Type B pancreatic cell (in vitro differentiated cells): ENCODE measurements at regions not wholly inside any gene's neighbourhood (a gene's known extent, or its start where the extent isn't known, plus 50 kb on each side); places are given as distances from the start of the nearest gene placed in this dataset.
"Not testable (repeated sequence)": the region's sequence is repeated elsewhere in the genome, so short reads cannot be mapped to it uniquely, and the experiment has no call there.

ENCODE experiments used
- DNase-seq: peaks from one replicate; pipeline ENCODE4 v3.0.0; 2021; ENCODE audit warnings: mixed read lengths; ENCODE audit not compliant: unreplicated experiment; ENCODE audit errors: extremely low spot score
- H3K27ac Mint-ChIP-seq: 2 replicates; pipeline ENCODE4 v1.8.0; 2021; ENCODE audit warnings: mild to moderate bottlenecking, mixed read lengths
- H3K27me3 Mint-ChIP-seq: 2 replicates; pipeline ENCODE4 v1.8.0; 2021; ENCODE audit warnings: mixed read lengths
- H3K36me3 Mint-ChIP-seq: 2 replicates; pipeline ENCODE4 v1.8.0; 2021; ENCODE audit warnings: mixed read lengths
- H3K4me1 Mint-ChIP-seq: one replicate; pipeline ENCODE4 v1.8.0; 2021; ENCODE audit warnings: mixed read lengths; ENCODE audit not compliant: unreplicated experiment
- H3K4me3 Mint-ChIP-seq: 2 replicates; pipeline ENCODE4 v1.8.0; 2021; ENCODE audit warnings: mild to moderate bottlenecking, mixed read lengths
- H3K9me3 Mint-ChIP-seq: 2 replicates; pipeline ENCODE4 v1.8.0; 2021; ENCODE audit warnings: mixed read lengths
- TF ChIP-seq, protein P1 (sequence below): fragments of 200-600 bp; sonication (generic); conservative IDR thresholded peaks from 2 replicates; pipeline ENCODE4 v1.5.0; 2021; ENCODE audit warnings: antibody characterized with exemption, mild to moderate bottlenecking

DNA sequence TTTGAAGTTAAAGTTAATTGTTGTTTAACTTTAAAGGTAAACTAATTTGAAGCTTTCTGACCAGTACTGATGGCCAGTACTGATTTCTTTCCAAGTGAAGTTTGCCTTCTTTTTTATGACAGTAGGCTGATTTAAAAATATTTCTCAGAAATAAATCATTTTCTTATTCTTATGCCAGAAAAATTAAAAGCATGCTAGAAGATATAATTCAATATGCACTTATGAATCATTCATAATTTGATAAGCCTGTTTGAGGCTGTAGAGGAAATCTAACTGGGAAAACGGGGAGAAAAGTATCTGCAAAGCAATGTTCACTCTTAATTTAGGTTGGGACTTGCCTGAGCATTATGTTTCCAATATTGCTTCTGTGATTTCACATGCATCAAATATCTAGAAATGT lies 1112.0 kb upstream of the INTU start:
- H3K27me3 Mint-ChIP-seq: no peaks in the 10 kb centered on the region
- H3K4me3 Mint-ChIP-seq: no peak overlapping the region
- H3K9me3 Mint-ChIP-seq: no peaks in the 10 kb centered on the region
- DNase-seq: no peak
- H3K4me1 Mint-ChIP-seq: no peaks in the 10 kb centered on the region
- no peak overlapping the region for H3K27ac Mint-ChIP-seq
- no peaks in the 10 kb centered on the region for H3K36me3 Mint-ChIP-seq
- TF ChIP-seq, protein P1, sequence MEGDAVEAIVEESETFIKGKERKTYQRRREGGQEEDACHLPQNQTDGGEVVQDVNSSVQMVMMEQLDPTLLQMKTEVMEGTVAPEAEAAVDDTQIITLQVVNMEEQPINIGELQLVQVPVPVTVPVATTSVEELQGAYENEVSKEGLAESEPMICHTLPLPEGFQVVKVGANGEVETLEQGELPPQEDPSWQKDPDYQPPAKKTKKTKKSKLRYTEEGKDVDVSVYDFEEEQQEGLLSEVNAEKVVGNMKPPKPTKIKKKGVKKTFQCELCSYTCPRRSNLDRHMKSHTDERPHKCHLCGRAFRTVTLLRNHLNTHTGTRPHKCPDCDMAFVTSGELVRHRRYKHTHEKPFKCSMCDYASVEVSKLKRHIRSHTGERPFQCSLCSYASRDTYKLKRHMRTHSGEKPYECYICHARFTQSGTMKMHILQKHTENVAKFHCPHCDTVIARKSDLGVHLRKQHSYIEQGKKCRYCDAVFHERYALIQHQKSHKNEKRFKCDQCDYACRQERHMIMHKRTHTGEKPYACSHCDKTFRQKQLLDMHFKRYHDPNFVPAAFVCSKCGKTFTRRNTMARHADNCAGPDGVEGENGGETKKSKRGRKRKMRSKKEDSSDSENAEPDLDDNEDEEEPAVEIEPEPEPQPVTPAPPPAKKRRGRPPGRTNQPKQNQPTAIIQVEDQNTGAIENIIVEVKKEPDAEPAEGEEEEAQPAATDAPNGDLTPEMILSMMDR: no peak

DNA sequence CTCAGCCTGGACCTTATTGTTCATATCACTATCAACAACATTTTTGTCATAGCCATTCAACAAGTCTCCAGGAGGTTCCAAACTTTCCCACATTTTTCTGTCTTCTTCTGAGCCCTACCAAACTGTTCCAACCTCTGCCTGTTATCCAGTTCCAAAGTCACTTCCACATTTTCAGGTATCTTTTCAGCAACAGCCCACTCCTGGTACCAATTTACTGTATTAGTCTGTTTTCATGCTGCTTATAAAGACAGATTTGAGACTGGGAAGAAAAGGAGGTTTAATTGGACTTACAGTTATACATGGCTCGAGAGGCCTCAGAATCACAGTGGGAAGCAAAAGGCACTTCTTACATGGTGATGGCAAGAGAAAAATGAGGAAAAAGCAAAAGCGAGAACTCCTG lies 1107.4 kb upstream of the INTU start:
- H3K9me3 Mint-ChIP-seq, H3K4me1 Mint-ChIP-seq, H3K27me3 Mint-ChIP-seq, H3K27ac Mint-ChIP-seq, H3K36me3 Mint-ChIP-seq, H3K4me3 Mint-ChIP-seq, DNase-seq: not testable (repeated sequence)

DNA sequence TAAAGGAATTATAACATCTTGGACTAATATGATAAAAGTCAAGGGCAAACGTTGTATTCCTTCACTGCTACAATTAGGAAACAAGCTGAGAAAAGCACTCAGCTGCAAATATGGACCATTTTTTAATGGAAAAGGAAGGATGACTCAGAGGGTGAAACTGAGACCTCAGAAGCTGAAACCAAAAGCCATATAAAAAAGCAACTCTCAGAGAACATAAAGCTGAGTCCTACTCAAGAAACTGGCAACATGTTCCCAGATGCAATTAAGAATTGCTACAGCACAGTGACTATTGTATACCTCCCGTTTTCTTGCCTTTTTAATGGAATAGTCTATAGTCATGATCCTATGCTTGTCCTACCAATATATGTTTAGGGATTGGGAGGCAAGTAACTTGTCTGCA lies 1106.4 kb upstream of the INTU start:
- Mint-ChIP-seq H3K36me3 (no peaks in the 10 kb centered on the region), H3K4me1 (no peaks in the 10 kb centered on the region)

DNA sequence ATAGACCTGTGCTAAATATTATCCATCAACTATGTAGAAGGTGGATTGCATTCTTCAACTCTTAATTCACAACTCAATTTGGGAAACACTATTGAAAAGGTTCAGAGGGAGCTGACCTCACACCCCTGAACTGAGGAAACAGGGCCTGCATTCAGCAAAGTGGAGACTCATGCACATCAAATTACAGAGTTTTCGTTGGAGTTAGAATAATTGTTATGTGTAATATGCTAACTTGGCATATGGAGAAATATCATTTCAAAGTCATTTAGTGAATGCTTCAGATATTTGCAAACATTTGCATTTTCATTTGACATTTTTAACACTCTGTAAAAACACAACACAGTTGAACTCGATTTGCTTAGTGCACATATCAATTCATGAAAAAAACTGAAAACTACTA lies 1102.8 kb upstream of the INTU start:
- H3K4me1 Mint-ChIP-seq: peaks cover 5% of the 10 kb centered on the region
- no peaks in the 10 kb centered on the region for H3K9me3 Mint-ChIP-seq
- no peaks in the 10 kb centered on the region for H3K27me3 Mint-ChIP-seq
- DNase-seq: no peak
- no peak overlapping the region for H3K4me3 Mint-ChIP-seq
- H3K36me3 Mint-ChIP-seq: no peaks in the 10 kb centered on the region
- H3K27ac Mint-ChIP-seq: no peak overlapping the region
- TF ChIP-seq, protein P1: no peak

More for the DNA sequence above, 1106.4 kb upstream of the INTU start:
- no peak overlapping the region for H3K4me3 Mint-ChIP-seq
- H3K9me3 Mint-ChIP-seq: no peaks in the 10 kb centered on the region
- no peaks in the 10 kb centered on the region for H3K27me3 Mint-ChIP-seq
- no peak overlapping the region for H3K27ac Mint-ChIP-seq
- TF ChIP-seq, protein P1: no peak
- no peak for DNase-seq

DNA sequence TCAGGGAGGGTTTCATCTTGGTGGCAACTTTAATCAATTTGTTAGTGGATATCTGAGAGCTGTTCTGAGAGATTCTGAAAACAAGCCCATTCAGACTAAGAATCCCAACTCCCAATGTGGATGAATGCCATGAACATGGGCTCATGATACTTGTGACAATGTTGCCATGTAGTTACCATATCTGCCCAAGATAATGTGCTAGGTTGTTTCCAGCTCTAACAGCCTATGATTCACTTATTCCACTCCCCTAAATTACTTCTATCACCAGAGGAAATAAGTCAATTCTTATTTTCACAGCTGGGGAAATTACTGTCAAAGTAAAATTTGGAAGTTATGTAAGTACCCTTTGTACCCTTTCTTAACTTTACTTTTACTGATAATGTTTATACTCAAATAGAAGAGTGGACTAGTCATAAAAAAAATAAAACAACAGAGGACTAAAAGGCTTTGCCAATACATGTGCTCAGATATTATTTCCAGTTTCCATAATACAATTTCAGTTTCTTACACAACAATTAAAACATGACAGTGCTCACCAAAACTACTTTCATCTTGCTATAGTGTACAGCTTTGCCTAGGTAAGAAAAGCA lies 1101.7 kb upstream of the INTU start:
- Mint-ChIP-seq H3K9me3 (no peaks in the 10 kb centered on the region), H3K27ac (no peak overlapping the region), H3K27me3 (no peaks in the 10 kb centered on the region), H3K4me1 (peaks cover 5% of the 10 kb centered on the region), H3K4me3 (no peak overlapping the region), H3K36me3 (no peaks in the 10 kb centered on the region)
- TF ChIP-seq, protein P1: no peak
- no peak for DNase-seq

DNA sequence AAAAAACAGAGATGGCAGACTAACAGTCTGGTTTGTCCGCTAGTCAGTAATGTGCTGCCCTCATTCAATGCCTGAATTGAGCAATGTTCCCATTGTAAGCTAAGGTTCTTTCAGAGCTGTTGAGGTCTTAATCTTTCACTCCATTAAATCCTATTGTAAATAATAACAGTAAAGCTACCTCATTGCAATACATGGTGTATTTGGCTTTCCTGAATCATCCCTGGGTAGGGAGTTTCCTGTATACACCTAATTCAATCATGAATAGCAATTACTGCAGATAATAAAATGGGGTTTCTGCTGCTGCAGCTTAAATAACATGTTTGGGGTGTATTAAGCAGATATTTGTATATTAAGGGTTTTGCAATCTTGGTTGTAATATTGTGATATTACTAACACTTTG lies 1100.2 kb upstream of the INTU start:
- Mint-ChIP-seq H3K4me1 (peaks cover 5% of the 10 kb centered on the region), H3K36me3 (no peaks in the 10 kb centered on the region), H3K27ac (no peak overlapping the region), H3K9me3 (no peaks in the 10 kb centered on the region), H3K4me3 (no peak overlapping the region), H3K27me3 (no peaks in the 10 kb centered on the region)
- no peak for DNase-seq
- TF ChIP-seq, protein P1: no peak
